ENCODE measurements at regions not wholly inside any gene's neighbourhood (a gene's known extent, or its start where the extent isn't known, plus 50 kb on each side); places are given as distances from the start of the nearest gene placed in this dataset.

DNA sequence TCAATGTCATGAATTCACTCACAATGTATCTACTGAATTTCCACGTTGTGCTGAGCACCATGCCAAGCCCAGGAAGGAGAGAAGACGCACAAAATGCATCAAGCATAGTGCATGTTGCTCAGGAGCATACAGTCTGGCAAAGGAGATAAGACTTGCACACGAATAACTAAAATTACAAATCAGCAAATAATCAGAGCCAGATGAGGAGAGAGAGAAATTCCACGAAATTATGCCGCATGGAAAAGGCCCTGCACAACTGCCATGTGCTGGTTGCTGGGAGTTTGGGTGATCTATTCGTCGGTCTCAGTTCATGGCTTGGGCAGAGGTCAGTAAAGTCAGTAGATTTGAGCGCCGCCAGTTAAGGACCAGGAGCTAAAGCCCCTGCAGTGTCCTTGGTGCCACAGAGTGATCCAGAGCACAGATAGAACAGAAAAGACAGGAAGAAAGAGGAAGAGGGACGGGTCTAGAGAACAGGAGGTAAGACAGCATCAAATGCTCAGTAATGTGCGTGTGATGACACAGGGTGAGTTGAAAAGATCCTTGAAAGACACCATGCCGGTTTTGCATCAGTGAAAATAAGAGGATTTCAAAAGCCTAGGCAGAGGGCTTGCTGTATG is 55.1 kb upstream of the ZNF281 start:
- no peak for TF ChIP-seq CREB3 (tag; conservative IDR thresholded peaks at IDR 0.05; ENCODE audit: low read depth)
- no peak for TF ChIP-seq NCOA2 (IDR thresholded peaks at IDR 0.05; ENCODE audit: partially characterized antibody in 2 of 2)
- no peak for TF ChIP-seq ASH1L (IDR thresholded peaks at IDR 0.05; ENCODE audit: borderline replicate concordance, low read depth, partially characterized antibody)

All from K562 (cell line).